HUES48 (cell line): ENCODE measurements at regions not wholly inside any gene's neighbourhood (a gene's known extent, or its start where the extent isn't known, plus 50 kb on each side); places are given as distances from the start of the nearest gene placed in this dataset.

Experiments
- H3K27ac ChIP-seq: one replicate; pipeline ENCODE4 v1.7.0; 2013; ENCODE audit warnings: low read depth, low read length, inconsistent platforms
- H3K27me3 ChIP-seq: 2 replicates; pipeline ENCODE4 v1.6.1; 2013; ENCODE audit warnings: mild to moderate bottlenecking, low read length; ENCODE audit not compliant: control insufficient read depth, insufficient read depth
- H3K36me3 ChIP-seq: 2 replicates; pipeline ENCODE4 v1.6.1; 2013; ENCODE audit warnings: low read length; ENCODE audit not compliant: control insufficient read depth, insufficient read depth
- H3K4me1 ChIP-seq: 2 replicates; pipeline ENCODE4 v1.6.1; 2013; ENCODE audit warnings: mild to moderate bottlenecking, low read length; ENCODE audit not compliant: control insufficient read depth, insufficient read depth
- H3K4me3 ChIP-seq: 2 replicates; pipeline ENCODE4 v1.5.1; 2013; ENCODE audit warnings: mild to moderate bottlenecking, low read depth, low read length
- H3K9ac ChIP-seq: 2 replicates; pipeline ENCODE4 v1.6.1; 2013; ENCODE audit warnings: mild to moderate bottlenecking, low read depth, low read length, moderate library complexity
- H3K9me3 ChIP-seq: 2 replicates; pipeline ENCODE4 v1.6.1; 2013; ENCODE audit warnings: low read length; ENCODE audit not compliant: control insufficient read depth, insufficient read depth

DNA sequence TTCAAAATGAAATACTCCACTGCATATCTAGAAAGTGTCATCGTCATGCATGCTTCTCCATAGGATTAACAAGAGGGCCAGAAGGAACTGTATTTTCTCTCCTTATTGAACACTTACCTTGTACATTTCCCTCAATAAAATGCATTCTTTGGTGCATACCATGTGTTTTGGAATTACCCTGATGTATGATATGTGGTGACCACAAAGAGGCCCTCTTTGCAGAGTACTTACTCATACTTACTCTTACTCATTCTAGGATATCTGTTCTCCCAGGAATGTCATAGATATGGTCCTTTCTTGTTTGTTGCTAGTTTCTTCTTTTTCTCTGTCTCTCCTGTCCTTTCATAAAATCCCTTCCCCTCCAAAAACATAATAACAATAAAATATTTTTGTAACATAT, 1087.1 kb upstream of the POT1 start:
- Histone ChIP-seq H3K27ac (no peak overlapping the region), H3K9me3 (no peaks in the 10 kb centered on the region), H3K36me3 (no peaks in the 10 kb centered on the region), H3K4me3 (no peak overlapping the region), H3K9ac (no peak overlapping the region), H3K27me3 (no peaks in the 10 kb centered on the region), H3K4me1 (no peaks in the 10 kb centered on the region)

- Histone ChIP-seq H3K36me3 (no peaks in the 10 kb centered on the region), H3K9ac (no peak overlapping the region), H3K9me3 (no peaks in the 10 kb centered on the region), H3K4me1 (peaks cover 16% of the 10 kb centered on the region; the same call in 1 of the 2 replicates), H3K4me3 (no peak overlapping the region), H3K27ac (no peak overlapping the region), H3K27me3 (no peaks in the 10 kb centered on the region)
These were observed 1075.4 kb upstream of the POT1 start for GRCh38 chr7:126005064-126005463.

DNA sequence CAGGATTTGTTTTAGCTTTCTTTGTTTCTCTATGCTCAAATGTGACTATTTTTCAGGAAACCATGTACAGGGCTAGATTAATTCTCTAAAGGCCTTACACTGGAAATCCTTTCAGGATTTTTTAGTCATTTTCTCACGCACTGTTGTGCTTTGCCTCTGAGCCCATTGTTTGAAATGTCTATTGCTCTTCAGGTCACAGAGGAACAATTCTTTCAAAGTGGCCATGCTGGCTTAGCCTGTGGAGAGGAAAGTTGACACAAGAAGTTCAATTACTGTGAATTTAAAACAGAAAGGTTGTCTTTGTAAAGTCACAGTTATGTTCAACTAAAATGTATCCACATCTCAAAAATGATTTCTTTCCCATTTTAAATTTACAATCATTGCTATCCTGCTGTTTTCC, 1071.7 kb upstream of the POT1 start:
- H3K4me3 ChIP-seq, result no peak overlapping the region
- no peak overlapping the region for H3K9ac ChIP-seq
- H3K27me3 ChIP-seq, result no peaks in the 10 kb centered on the region
- H3K9me3 ChIP-seq, result no peaks in the 10 kb centered on the region
- H3K4me1 ChIP-seq, result peaks cover 16% of the 10 kb centered on the region; the same call in 1 of the 2 replicates
- peak overlapping the region; percentile 60 for H3K27ac ChIP-seq
- no peaks in the 10 kb centered on the region for H3K36me3 ChIP-seq

GRCh38 chr7:125984795-125985194, 1055.2 kb upstream of the POT1 start:
- Histone ChIP-seq H3K9ac (no peak overlapping the region), H3K4me1 (no peaks in the 10 kb centered on the region), H3K27me3 (no peaks in the 10 kb centered on the region), H3K36me3 (no peaks in the 10 kb centered on the region), H3K4me3 (no peak overlapping the region), H3K27ac (no peak overlapping the region), H3K9me3 (0 out of 2 replicates have a peak, but pooled peaks cover 4% of the 10 kb centered on the region)

DNA sequence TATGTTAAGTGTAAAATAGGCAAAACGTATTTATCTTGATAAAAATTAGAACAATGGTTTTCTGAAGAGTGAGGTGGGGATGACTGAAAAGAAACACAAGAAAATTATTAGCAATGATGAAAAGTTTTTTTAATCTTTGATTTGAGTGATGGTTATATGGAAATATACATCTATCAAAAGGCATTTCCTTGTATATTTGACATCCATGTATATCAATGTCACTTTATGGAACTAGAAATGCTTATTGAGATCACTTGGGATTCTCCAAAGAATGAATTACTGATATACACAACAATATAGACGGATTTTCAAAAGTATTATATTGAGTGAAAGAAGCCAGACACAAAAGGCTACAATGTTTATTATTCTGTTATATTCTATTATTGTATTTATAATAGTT, 1042.0 kb upstream of the POT1 start:
- Histone ChIP-seq H3K4me1 (no peaks in the 10 kb centered on the region), H3K27ac (no peak overlapping the region), H3K27me3 (no peaks in the 10 kb centered on the region), H3K36me3 (no peaks in the 10 kb centered on the region), H3K4me3 (no peak overlapping the region), H3K9ac (no peak overlapping the region), H3K9me3 (no peaks in the 10 kb centered on the region)

DNA sequence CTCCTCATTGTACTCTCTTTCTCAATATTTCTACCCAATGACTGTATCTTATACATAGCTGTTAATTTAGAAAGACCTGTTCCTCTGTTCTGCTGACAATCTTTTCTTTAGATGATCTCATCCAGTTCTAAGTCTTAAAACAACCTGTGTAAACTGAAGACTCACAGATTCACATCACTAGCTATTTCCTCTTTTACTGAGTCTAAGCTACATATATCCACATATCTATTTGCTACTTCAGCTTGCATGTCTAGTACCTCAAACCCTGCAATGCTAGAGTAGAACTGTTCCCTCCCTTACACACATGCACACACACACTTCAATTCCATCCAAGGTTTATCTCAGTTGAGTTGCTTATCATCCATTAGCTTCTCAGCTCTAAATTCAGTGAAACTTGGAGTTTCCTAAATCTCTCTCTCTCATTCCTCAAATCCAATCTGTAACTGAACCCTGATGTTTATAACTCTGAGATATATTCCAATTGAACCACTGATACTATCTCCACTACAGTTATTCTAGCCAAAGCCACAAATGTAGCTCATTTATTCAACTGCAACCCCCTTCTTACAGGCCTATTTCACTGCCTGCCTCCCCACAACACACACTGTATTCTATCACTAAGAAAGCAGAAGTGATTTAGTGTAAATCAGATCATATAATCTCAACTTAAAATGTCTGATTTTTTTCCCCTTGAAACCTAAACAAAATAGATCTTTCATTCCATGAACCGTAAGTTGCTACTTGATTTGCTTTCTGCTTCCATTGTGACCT, 1036.8 kb upstream of the POT1 start:
- H3K27ac ChIP-seq, result no peak overlapping the region
- H3K4me3 ChIP-seq, result no peak overlapping the region
- H3K9me3 ChIP-seq, result no peaks in the 10 kb centered on the region
- no peaks in the 10 kb centered on the region for H3K4me1 ChIP-seq
- H3K36me3 ChIP-seq, result no peaks in the 10 kb centered on the region
- no peak overlapping the region for H3K9ac ChIP-seq
- no peaks in the 10 kb centered on the region for H3K27me3 ChIP-seq

DNA sequence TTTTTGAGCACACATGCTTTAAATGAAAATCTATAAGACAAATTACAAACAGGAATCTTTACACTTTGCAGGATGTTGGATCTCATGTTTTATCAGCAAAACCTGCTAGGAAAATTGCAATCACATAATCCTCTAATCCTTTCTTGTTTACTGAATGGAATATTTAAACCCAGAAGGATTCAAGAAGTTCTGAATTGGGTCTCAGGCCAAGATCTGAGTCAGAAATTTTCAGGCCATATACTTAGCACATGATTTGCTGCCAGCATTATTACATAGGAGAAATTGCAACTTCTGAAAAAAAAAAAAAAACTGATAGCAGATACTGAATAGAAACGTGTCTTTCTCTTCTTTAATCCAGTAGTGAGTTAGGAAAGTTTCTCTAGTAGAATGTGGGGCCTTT, 1005.3 kb upstream of the POT1 start:
- no peak overlapping the region for H3K9ac ChIP-seq
- no peak overlapping the region for H3K4me3 ChIP-seq
- H3K27ac ChIP-seq, result no peak overlapping the region
- H3K4me1 ChIP-seq, result no peaks in the 10 kb centered on the region
- H3K36me3 ChIP-seq, result no peaks in the 10 kb centered on the region; the same call in 1 of the 2 replicates
- peaks cover 6% of the 10 kb centered on the region; the same call in 1 of the 2 replicates for H3K9me3 ChIP-seq
- no peaks in the 10 kb centered on the region for H3K27me3 ChIP-seq

GRCh38 chr7:125934539-125934938, 1004.9 kb upstream of the POT1 start:
- Histone ChIP-seq H3K4me3 (no peak overlapping the region), H3K9ac (no peak overlapping the region), H3K9me3 (peaks cover 6% of the 10 kb centered on the region; the same call in 1 of the 2 replicates), H3K27ac (peak overlapping the region; percentile 39), H3K36me3 (no peaks in the 10 kb centered on the region; the same call in 1 of the 2 replicates), H3K27me3 (no peaks in the 10 kb centered on the region), H3K4me1 (no peaks in the 10 kb centered on the region)

DNA sequence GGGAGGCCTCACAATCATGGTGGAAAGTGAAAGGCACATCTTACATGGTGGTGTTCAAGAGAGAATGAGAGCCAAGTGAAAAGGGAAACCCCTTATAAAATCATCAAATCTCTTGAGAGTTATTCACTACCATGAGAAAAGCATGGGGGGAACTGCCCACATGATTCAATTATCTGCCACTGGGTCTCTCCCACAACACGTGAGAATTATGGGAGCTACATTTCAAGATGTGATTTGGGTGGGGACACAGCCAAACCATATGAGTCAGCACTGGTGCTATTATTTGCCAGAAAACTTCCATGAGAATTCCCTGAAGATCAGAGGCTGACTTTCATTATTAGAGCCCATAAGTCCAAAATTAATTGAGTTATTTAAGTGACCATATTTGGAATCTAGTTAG, 1001.2 kb upstream of the POT1 start:
- no peaks in the 10 kb centered on the region for H3K27me3 ChIP-seq
- peaks cover 26% of the 10 kb centered on the region for H3K4me1 ChIP-seq
- H3K36me3 ChIP-seq, result peaks cover 2% of the 10 kb centered on the region; the same call in 1 of the 2 replicates
- H3K4me3 ChIP-seq, result no peak overlapping the region
- H3K9ac ChIP-seq, result no peak overlapping the region
- no peaks in the 10 kb centered on the region; the same call in 1 of the 2 replicates for H3K9me3 ChIP-seq
- H3K27ac ChIP-seq, result no peak overlapping the region

GRCh38 chr7:125927556-125927955, 997.9 kb upstream of the POT1 start:
- Histone ChIP-seq H3K4me1 (peaks cover 40% of the 10 kb centered on the region), H3K4me3 (peak overlapping the region; percentile 3; the same call in 1 of the 2 replicates), H3K36me3 (peaks cover 2% of the 10 kb centered on the region; the same call in 1 of the 2 replicates)

DNA sequence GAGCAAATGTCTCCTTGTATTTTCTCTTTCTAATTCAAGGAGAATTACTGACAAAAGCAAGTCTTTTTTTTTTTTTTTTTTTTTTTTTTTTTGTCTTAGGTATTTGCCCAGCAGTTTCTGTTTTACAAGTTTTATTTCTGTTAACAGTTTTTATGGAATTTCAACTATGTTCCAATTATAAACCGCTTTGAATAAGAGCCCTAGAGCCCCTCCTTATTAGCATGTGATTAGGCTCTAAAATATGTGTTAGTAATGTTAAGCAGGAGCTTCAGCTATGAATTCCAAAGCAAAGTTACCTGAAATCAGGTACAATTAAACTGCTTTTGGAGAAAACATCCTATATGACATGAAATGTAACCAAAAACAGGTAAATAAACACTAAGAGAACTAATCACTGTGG, 997.0 kb upstream of the POT1 start:
- H3K4me1 ChIP-seq, result peaks cover 40% of the 10 kb centered on the region
- H3K27me3 ChIP-seq, result no peaks in the 10 kb centered on the region
- H3K9me3 ChIP-seq, result no peaks in the 10 kb centered on the region
- no peak overlapping the region for H3K9ac ChIP-seq
- H3K36me3 ChIP-seq, result peaks cover 2% of the 10 kb centered on the region; the same call in 1 of the 2 replicates
- H3K27ac ChIP-seq, result peak overlapping the region; percentile 64
- peak overlapping the region; percentile 41; the same call in 1 of the 2 replicates for H3K4me3 ChIP-seq

More at GRCh38 chr7:125927556-125927955, 997.9 kb upstream of the POT1 start:
- no peaks in the 10 kb centered on the region for H3K27me3 ChIP-seq
- no peaks in the 10 kb centered on the region for H3K9me3 ChIP-seq
- no peak overlapping the region for H3K9ac ChIP-seq
- peak overlapping the region; percentile 12 for H3K27ac ChIP-seq
